ENCODE measurements at regions not wholly inside any gene's neighbourhood (a gene's known extent, or its start where the extent isn't known, plus 50 kb on each side); places are given as distances from the start of the nearest gene placed in this dataset.

DNA sequence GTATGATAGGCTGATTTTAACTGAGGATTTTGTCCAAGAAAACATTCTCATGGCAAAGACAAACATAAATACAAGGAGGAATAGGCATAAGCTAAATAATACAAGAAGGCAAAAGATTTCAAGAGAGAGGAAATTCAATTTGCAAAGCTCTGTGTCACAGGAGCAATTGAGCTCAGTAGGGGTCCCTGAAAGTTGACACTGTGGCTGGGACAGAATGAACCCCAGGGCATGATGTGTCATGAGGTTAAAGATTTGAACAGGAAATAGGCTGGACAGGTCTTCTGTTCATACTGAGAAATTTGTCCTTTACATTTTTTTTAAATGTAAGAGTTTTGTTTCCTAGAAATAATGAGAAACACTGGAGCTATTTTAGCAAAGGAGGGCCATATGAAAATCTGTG lies 555.4 kb upstream of the NEGR1 start:
- DNase-seq (ENCODE audit: low read depth), result no peak
- no peak overlapping the region for H3K4me3 ChIP-seq (ENCODE audit: low read depth, low read length)
- TF ChIP-seq, protein P1, sequence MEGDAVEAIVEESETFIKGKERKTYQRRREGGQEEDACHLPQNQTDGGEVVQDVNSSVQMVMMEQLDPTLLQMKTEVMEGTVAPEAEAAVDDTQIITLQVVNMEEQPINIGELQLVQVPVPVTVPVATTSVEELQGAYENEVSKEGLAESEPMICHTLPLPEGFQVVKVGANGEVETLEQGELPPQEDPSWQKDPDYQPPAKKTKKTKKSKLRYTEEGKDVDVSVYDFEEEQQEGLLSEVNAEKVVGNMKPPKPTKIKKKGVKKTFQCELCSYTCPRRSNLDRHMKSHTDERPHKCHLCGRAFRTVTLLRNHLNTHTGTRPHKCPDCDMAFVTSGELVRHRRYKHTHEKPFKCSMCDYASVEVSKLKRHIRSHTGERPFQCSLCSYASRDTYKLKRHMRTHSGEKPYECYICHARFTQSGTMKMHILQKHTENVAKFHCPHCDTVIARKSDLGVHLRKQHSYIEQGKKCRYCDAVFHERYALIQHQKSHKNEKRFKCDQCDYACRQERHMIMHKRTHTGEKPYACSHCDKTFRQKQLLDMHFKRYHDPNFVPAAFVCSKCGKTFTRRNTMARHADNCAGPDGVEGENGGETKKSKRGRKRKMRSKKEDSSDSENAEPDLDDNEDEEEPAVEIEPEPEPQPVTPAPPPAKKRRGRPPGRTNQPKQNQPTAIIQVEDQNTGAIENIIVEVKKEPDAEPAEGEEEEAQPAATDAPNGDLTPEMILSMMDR (IDR thresholded peaks at IDR 0.05; ENCODE audit: insufficient read depth, low read length), result no peak

DNA sequence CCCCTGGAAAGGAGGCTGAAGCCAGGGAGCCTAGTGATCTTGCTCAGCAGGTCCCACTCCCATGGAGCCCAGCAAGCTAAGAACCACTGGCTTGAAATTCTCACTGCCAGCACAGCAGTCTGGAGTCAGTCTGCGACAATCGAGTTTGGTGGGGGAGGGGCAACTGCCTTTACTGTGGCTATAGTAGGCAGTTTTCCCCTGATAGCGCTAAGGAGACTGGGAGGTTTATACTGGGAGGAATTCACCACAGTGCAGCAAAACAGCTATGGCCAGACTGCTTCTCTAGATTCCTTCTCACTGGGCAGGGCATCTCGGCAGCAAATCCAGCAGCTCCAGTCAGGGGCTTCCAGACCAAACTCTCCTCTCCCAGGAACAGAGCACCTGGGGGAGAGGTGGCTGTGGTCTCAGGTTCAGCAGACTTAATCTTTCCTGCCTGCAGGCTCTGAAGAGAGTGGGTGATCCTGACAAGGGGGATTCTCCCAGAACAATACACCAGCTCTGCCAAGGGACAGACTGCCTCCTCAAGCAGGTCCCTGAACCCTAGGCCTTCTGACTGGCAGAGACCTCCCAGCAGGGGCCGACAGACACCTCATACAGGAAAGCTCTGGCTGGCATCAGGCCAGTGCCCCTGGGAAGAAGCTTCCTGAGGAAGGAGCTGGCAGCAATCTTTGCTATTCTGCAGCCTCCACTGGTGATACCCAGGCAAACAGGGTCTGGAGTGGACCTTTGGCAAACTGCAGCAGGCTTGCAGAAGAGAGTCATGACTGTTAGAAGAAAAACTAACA lies 548.5 kb upstream of the NEGR1 start:
- TF ChIP-seq, protein P1 (IDR thresholded peaks at IDR 0.05; ENCODE audit: insufficient read depth, low read length), result no peak
- no peak for DNase-seq (ENCODE audit: low read depth)
- no peak overlapping the region for H3K4me3 ChIP-seq (ENCODE audit: low read depth, low read length)

DNA sequence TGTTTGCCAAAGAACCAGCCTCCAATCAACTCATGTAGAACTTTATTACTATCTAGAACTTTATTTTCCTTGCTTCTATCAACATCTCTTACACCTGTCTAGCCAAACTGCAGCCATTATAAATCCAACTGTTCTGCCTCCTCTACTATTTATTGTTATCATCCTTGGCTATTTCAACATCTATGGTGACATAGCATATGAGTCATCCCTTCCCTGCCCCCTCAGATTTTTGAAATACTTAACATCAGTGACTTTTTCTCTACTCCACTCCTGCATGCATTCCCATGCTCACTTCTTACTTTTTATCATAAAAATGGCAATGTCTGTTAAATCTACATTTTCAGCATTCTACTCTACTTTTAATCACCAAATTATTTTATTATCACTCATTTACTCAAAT lies 544.9 kb upstream of the NEGR1 start:
- H3K4me3 ChIP-seq (ENCODE audit: low read depth, low read length), result no peak overlapping the region
- peak; percentile 8 for DNase-seq (ENCODE audit: low read depth)
- TF ChIP-seq, protein P1 (IDR thresholded peaks at IDR 0.05; ENCODE audit: insufficient read depth, low read length), result no peak

DNA sequence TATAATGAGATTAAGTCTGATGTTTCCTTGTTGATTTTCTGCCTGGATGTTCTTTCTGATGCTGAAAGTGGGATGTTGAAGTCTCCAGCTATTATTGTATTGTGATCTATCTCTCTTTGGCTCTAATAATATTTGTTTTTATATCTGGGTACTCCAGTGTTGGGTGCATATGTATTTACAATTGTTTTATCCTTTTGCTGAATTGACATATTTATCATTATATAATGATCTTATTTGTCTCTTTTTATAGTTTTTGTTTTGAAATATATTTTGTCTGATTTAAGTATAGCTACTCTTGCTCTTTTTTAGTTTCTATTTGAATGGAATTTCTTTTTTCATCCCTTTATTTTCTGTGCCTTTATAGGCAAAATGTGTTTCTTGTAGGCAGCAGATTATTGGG lies 522.2 kb upstream of the NEGR1 start:
- no peak overlapping the region for H3K4me3 ChIP-seq (ENCODE audit: low read depth, low read length)
- no peak for DNase-seq (ENCODE audit: low read depth)
- TF ChIP-seq, protein P1 (IDR thresholded peaks at IDR 0.05; ENCODE audit: insufficient read depth, low read length), result no peak

DNA sequence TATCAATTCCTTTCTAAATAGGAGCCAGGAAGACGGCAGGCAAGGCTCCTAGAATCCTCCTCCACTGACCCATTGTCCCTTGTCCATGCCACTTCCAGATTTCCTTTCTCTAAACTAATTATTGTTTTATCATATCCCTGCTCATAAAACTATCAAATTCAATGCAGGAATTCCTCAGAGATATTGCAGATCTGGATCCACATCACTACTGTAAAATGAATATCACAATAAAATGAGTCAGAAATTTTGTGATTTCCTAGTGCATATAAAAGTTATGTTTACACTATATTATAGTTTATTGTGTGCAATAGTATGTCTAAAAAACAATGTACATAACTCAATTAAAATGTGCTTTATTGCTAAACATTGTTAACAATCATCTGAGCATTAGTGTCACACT lies 498.7 kb upstream of the NEGR1 start:
- DNase-seq (ENCODE audit: low read depth), result no peak
- TF ChIP-seq, protein P1 (IDR thresholded peaks at IDR 0.05; ENCODE audit: insufficient read depth, low read length), result no peak
- no peak overlapping the region for H3K4me3 ChIP-seq (ENCODE audit: low read depth, low read length)

DNA sequence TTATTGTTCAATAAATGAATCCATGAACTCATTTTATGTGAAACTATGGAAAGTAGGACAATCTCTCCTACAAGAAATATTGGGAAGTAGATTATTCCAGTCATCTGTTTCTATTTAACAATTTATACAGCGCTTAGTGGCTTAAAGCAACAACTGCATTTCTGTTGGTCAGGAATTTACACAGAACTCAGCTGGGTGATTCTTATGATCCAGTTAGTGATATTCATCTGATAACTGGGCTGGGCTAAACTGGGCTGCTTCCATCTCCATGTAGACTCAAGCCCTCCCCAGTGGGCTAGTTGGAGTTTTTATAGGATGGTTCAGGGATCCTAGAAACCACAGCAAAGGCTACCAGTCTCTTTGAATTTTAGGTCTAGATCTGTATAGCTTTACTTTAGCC lies 497.9 kb upstream of the NEGR1 start:
- TF ChIP-seq, protein P1 (IDR thresholded peaks at IDR 0.05; ENCODE audit: insufficient read depth, low read length), result no peak
- no peak overlapping the region for H3K4me3 ChIP-seq (ENCODE audit: low read depth, low read length)
- no peak for DNase-seq (ENCODE audit: low read depth)

DNA sequence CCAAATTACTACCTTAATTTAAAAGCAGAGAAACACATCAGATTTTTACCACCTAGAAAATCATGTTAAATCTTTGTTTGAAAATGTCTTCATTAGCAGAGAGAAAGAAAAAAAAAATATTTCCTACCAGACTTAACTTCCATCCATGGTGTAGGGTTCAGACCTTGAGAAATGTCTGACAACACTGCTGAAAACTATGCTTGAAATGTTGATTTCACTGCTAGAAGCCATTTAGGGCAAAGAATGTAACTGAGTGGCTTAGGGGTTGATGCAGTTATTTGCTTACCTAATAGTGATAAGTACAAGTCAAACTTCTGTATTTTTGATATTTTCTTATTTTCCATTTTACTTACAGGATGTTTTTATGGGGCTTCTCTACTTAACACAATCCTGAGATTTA lies 495.6 kb upstream of the NEGR1 start:
- no peak for DNase-seq (ENCODE audit: low read depth)
- H3K4me3 ChIP-seq (ENCODE audit: low read depth, low read length), result no peak overlapping the region

More for the DNA sequence above, 495.6 kb upstream of the NEGR1 start:
- TF ChIP-seq, protein P1 (IDR thresholded peaks at IDR 0.05; ENCODE audit: insufficient read depth, low read length), result no peak

Data from fibroblast of the aortic adventitia (primary cell).